ENCODE measurements at regions not wholly inside any gene's neighbourhood (a gene's known extent, or its start where the extent isn't known, plus 50 kb on each side); places are given as distances from the start of the nearest gene placed in this dataset.

DNA sequence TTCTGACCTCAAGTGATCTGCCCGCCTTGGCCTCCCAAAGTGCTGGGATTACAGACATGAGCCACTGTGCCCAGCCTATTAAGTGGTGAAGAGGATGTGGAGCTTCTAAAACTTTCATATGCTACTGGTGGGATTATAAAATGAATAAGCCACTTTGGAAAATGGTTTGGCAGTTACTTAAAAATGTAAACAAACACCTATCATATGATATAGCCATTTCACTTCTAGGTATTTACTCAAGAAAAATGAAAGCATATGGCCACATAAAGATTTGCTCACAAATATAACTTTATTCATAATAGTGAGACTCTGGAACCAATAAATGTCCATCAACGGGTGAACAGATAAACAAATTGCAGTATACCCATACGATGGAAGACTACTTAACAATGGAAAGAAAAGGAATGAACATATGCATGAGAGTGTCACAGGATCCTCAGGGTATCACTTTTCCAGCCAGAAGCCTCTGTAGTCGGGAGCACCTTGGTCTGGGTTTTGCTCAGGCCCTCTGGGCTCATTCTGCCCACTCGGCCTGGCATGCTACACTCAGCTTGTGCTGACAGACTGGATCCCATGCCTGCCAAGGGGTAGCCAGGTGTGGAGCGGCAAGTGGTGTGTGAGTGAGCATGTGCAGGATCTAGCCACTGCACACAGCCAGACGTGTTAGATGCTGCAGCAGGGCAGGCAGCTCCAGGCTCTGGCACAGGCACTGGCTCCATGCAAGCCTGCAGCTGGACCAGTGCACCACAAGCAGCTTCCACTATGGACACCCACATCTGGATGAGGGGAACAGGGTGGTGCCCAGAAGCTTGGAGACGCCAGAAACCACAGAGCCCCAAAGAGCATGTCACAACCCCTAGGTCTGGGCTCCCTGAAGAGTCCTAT lies 213.2 kb upstream of the DIO3 start:
- Histone ChIP-seq H3K9me2 (ENCODE audit: insufficient read depth, low read length) (no peaks in the 10 kb centered on the region), H3K79me2 (ENCODE audit: insufficient read depth, low read depth, low read length) (no peaks in the 10 kb centered on the region), H3K27ac (ENCODE audit: low read depth, low read length, poor library complexity, severe bottlenecking) (no peak overlapping the region), H3K4me2 (ENCODE audit: low read length) (no peak overlapping the region), H2AFZ (ENCODE audit: low read length) (no peak overlapping the region), H3K9me3 (ENCODE audit: low read length) (peaks cover 45% of the 10 kb centered on the region), H3K4me1 (ENCODE audit: insufficient read depth, low read length, poor library complexity, severe bottlenecking) (no peaks in the 10 kb centered on the region), H4K20me1 (ENCODE audit: insufficient read depth, low read length) (no peaks in the 10 kb centered on the region), H3K36me3 (ENCODE audit: insufficient read depth, low read length) (peaks cover 6% of the 10 kb centered on the region; the same call in 1 of the 2 replicates), H3K4me3 (ENCODE audit: low read depth, low read length, poor library complexity, severe bottlenecking) (no peak overlapping the region)
- ChIA-PET POLR2A (interaction anchor here (1.6 kb wide), 1 partner anchor 12 kb away, joined by 4 read pairs; no protein-coding TSS in a partner anchor), CTCF (ENCODE audit: unreplicated experiment) (no interaction called here)
- intact Hi-C loops (cut with micrococcal nuclease; ENCODE audit: unreplicated experiment) = no loop called here
- TF ChIP-seq CTCF (conservative IDR thresholded peaks at IDR 0.05; ENCODE audit: low read length) (no peak), EZH2phosphoT487 (IDR thresholded peaks at IDR 0.05; ENCODE audit: borderline replicate concordance, low read depth, low read length) (no peak)
- DNase-seq (ENCODE audit: low spot score) = no peak
- no TSS peak for BruUV-seq (replicated peaks)

- TF ChIP-seq CTCF (conservative IDR thresholded peaks at IDR 0.05; ENCODE audit: low read length) (no peak), EZH2phosphoT487 (IDR thresholded peaks at IDR 0.05; ENCODE audit: borderline replicate concordance, low read depth, low read length) (no peak)
- no peaks in the 10 kb centered on the region for H3K9me2 ChIP-seq (ENCODE audit: insufficient read depth, low read length)
- no peaks in the 10 kb centered on the region for H3K79me2 ChIP-seq (ENCODE audit: insufficient read depth, low read depth, low read length)
- no peak overlapping the region for H2AFZ ChIP-seq (ENCODE audit: low read length)
- no peaks in the 10 kb centered on the region for H4K20me1 ChIP-seq (ENCODE audit: insufficient read depth, low read length)
- no peak overlapping the region for H3K4me3 ChIP-seq (ENCODE audit: low read depth, low read length, poor library complexity, severe bottlenecking)
- no TSS peak for BruUV-seq (replicated peaks)
- no peak overlapping the region for H3K4me2 ChIP-seq (ENCODE audit: low read length)
- CTCF ChIA-PET (ENCODE audit: unreplicated experiment) = no interaction called here
- no peaks in the 10 kb centered on the region for H3K4me1 ChIP-seq (ENCODE audit: insufficient read depth, low read length, poor library complexity, severe bottlenecking)
- intact Hi-C loops (cut with micrococcal nuclease; ENCODE audit: unreplicated experiment) = no loop called here
- H3K9me3 ChIP-seq (ENCODE audit: low read length) = peaks cover 55% of the 10 kb centered on the region
- POLR2A ChIA-PET = interaction anchor here (0.8 to 1.6 kb wide), 2 partner anchors 9 to 13 kb away, joined by 3 to 4 read pairs; no protein-coding TSS in a partner anchor
- no peak overlapping the region for H3K27ac ChIP-seq (ENCODE audit: low read depth, low read length, poor library complexity, severe bottlenecking)
- H3K36me3 ChIP-seq (ENCODE audit: insufficient read depth, low read length) = peaks cover 6% of the 10 kb centered on the region; the same call in 1 of the 2 replicates
- no peak for DNase-seq (ENCODE audit: low spot score)
Measured at GRCh38 chr14:101349108-101349507, 212.2 kb upstream of the DIO3 start.

DNA sequence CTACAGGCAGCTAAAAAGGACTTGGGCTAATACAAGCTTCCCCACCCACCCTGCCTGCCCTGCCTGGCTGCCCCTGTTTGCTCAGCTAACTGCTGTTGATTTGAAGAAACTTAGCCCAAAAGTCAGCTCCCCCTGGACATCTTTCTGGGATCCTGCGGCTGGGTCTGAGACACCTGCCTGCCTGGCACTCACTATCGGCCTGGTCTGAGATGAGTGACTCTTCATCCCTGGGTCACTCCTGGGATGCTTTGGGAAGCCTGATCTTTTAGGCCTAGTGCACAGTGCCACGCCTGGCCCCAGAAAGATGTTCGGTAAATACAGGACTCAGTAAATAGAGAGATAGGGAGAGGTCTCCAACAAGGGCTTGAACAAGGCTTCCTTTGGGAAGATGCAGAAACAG lies 211.3 kb upstream of the DIO3 start:
- no peak for TF ChIP-seq CTCF (conservative IDR thresholded peaks at IDR 0.05; ENCODE audit: low read length)
- no peak for TF ChIP-seq EZH2phosphoT487 (IDR thresholded peaks at IDR 0.05; ENCODE audit: borderline replicate concordance, low read depth, low read length)
- H3K9me3 ChIP-seq (ENCODE audit: low read length) = peaks cover 64% of the 10 kb centered on the region
- POLR2A ChIA-PET = interaction anchor here (0.8 to 1.2 kb wide), 3 partner anchors 8 to 62 kb away, joined by 3 to 6 read pairs (median 3); no protein-coding TSS in a partner anchor
- H3K79me2 ChIP-seq (ENCODE audit: insufficient read depth, low read depth, low read length) = no peaks in the 10 kb centered on the region
- H3K4me1 ChIP-seq (ENCODE audit: insufficient read depth, low read length, poor library complexity, severe bottlenecking) = no peaks in the 10 kb centered on the region
- no peak overlapping the region for H3K4me3 ChIP-seq (ENCODE audit: low read depth, low read length, poor library complexity, severe bottlenecking)
- H3K4me2 ChIP-seq (ENCODE audit: low read length) = no peak overlapping the region
- DNase-seq (ENCODE audit: low spot score) = no peak
- BruUV-seq (replicated peaks) = no TSS peak
- CTCF ChIA-PET (ENCODE audit: unreplicated experiment) = no interaction called here
- intact Hi-C loops (cut with micrococcal nuclease; ENCODE audit: unreplicated experiment) = no loop called here
- H3K27ac ChIP-seq (ENCODE audit: low read depth, low read length, poor library complexity, severe bottlenecking) = no peak overlapping the region
- H3K36me3 ChIP-seq (ENCODE audit: insufficient read depth, low read length) = peaks cover 12% of the 10 kb centered on the region; the same call in 1 of the 2 replicates
- H2AFZ ChIP-seq (ENCODE audit: low read length) = no peak overlapping the region
- H4K20me1 ChIP-seq (ENCODE audit: insufficient read depth, low read length) = no peaks in the 10 kb centered on the region
- no peaks in the 10 kb centered on the region for H3K9me2 ChIP-seq (ENCODE audit: insufficient read depth, low read length)

All from OCI-LY7 (cell line).